ENCODE measurements at regions not wholly inside any gene's neighbourhood (a gene's known extent, or its start where the extent isn't known, plus 50 kb on each side); places are given as distances from the start of the nearest gene placed in this dataset.

GRCh38 chr14:58797010-58797429 lies 159.3 kb downstream of the DACT1 start:
- TF ChIP-seq POLR2AphosphoS5 (IDR thresholded peaks at IDR 0.05): no peak
- TF ChIP-seq, protein P1, sequence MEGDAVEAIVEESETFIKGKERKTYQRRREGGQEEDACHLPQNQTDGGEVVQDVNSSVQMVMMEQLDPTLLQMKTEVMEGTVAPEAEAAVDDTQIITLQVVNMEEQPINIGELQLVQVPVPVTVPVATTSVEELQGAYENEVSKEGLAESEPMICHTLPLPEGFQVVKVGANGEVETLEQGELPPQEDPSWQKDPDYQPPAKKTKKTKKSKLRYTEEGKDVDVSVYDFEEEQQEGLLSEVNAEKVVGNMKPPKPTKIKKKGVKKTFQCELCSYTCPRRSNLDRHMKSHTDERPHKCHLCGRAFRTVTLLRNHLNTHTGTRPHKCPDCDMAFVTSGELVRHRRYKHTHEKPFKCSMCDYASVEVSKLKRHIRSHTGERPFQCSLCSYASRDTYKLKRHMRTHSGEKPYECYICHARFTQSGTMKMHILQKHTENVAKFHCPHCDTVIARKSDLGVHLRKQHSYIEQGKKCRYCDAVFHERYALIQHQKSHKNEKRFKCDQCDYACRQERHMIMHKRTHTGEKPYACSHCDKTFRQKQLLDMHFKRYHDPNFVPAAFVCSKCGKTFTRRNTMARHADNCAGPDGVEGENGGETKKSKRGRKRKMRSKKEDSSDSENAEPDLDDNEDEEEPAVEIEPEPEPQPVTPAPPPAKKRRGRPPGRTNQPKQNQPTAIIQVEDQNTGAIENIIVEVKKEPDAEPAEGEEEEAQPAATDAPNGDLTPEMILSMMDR (IDR thresholded peaks at IDR 0.05): no peak
- TF ChIP-seq POLR2A (IDR thresholded peaks at IDR 0.05): no peak

Data from prostate gland (tissue), 2 donors.